Caco-2 (cell line): ENCODE measurements at regions not wholly inside any gene's neighbourhood (a gene's known extent, or its start where the extent isn't known, plus 50 kb on each side); places are given as distances from the start of the nearest gene placed in this dataset.

Experiments
- BruUV-seq: library from RNA; stranded (reverse); fragments of 400-500 nt; replicated peaks from 2 replicates; lab custom pipeline; 2021; lab: Mats Ljungman, UMichigan
- CTCF ChIA-PET: fragments of 300-600 bp; sonication (Branson Sonifier 250); formaldehyde crosslinking; loops from one replicate; lab custom pipeline; 2022; ENCODE audit warnings: antibody characterized with exemption; lab: Charles Lee
- POLR2A ChIA-PET: fragments of 300-600 bp; sonication (Branson Sonifier 250); formaldehyde crosslinking; loops from one replicate; lab custom pipeline; 2022; ENCODE audit warnings: antibody characterized with exemption; lab: Charles Lee
- DNase-seq, 2 experiments: peaks; one replicate each; pipeline versions ENCODE4 v3.0.0 to v3.0.0-alpha.2; 2020 to 2022
- H3K27me3 ChIP-seq: replicated peaks from 2 replicates; pipeline ENCODE4 v1.6.0; 2011; ENCODE audit warnings: low read length; ENCODE audit not compliant: control insufficient read depth, insufficient read depth
- H3K36me3 ChIP-seq: 2 replicates; pipeline ENCODE4 v1.5.1; 2011; ENCODE audit warnings: low read length; ENCODE audit not compliant: control insufficient read depth, insufficient read depth
- H3K4me1 ChIP-seq: fragments of 250-450 bp; sonication (Bioruptor Pico); 2 replicates; pipeline ENCODE4 v1.5.1; 2020; ENCODE audit warnings: mild to moderate bottlenecking
- H3K4me3 ChIP-seq: 2 replicates; pipeline ENCODE4 v1.5.1; 2011; ENCODE audit warnings: low read depth, mild to moderate bottlenecking, control low read depth, low read length
- H3K9me3 ChIP-seq: fragments of 250-450 bp; sonication (Bioruptor Pico); 2 replicates; pipeline ENCODE4 v1.5.1; 2020; ENCODE audit warnings: mild to moderate bottlenecking, moderate library complexity
- H3K27ac Mint-ChIP-seq: one replicate; pipeline ENCODE4 v1.8.0; 2022; ENCODE audit warnings: mixed read lengths; ENCODE audit not compliant: unreplicated experiment
- H3K27me3 Mint-ChIP-seq: one replicate; pipeline ENCODE4 v1.8.0; 2022; ENCODE audit warnings: mixed read lengths; ENCODE audit not compliant: insufficient read depth, unreplicated experiment
- H3K36me3 Mint-ChIP-seq: one replicate; pipeline ENCODE4 v1.8.0; 2022; ENCODE audit warnings: mild to moderate bottlenecking, mixed read lengths; ENCODE audit not compliant: insufficient read depth, unreplicated experiment
- H3K4me1 Mint-ChIP-seq: one replicate; pipeline ENCODE4 v1.8.0; 2022; ENCODE audit warnings: low read depth, mixed read lengths; ENCODE audit not compliant: unreplicated experiment
- H3K4me3 Mint-ChIP-seq: one replicate; pipeline ENCODE4 v1.8.0; 2022; ENCODE audit warnings: mild to moderate bottlenecking, moderate library complexity, mixed read lengths; ENCODE audit not compliant: unreplicated experiment
- H3K9me3 Mint-ChIP-seq: one replicate; pipeline ENCODE4 v1.8.0; 2022; ENCODE audit warnings: mixed read lengths; ENCODE audit not compliant: unreplicated experiment
- intact Hi-C: fragments of 100-400 bp; cut with micrococcal nuclease; formaldehyde crosslinking; loops from one replicate; pipeline ENCODE4 v1.10.0; 2022; ENCODE audit not compliant: unreplicated experiment
- TF ChIP-seq, protein P1 (sequence below), 2 experiments: fragments of 200-600 bp in 1 of 2; IDR thresholded peaks; 1 replicate in 1 of 2; 2 replicates in 1 of 2; pipeline versions ENCODE4 v1.5.1 to v1.8.0; 2011 to 2022; ENCODE audit warnings: antibody characterized with exemption in 1 of 2, control low read depth in 1 of 2, inconsistent platforms in 1 of 2, low read depth in 1 of 2, low read length in 1 of 2, mild to moderate bottlenecking in 1 of 2, moderate library complexity in 1 of 2; ENCODE audit not compliant: insufficient read depth in 1 of 2, severe bottlenecking in 1 of 2, unreplicated experiment in 1 of 2

DNA sequence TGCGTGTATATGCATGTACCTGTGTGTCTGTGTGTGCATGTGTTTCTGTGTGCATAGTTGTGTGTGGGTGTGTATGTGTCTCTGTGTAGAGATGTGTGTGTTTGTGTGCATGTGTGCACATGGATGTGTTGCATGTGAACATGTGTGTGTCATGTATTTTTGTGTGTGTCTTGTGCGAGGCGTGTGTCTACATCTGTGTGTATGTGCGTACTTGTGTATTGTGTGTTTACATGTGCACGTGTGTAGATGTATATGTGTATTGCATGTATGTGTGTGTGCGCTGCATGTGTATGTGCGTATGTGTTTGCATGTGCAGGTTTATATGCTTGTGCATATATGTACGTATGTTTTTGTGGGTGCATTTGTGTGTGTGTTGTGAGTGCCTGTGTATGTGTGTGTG, 735.2 kb downstream of the GALR1 start:
- Mint-ChIP-seq H3K9me3 (peaks cover 11% of the 10 kb centered on the region), H3K36me3 (no peaks in the 10 kb centered on the region), H3K27me3 (peaks cover 3% of the 10 kb centered on the region), H3K4me1 (no peaks in the 10 kb centered on the region), H3K4me3 (no peak overlapping the region), H3K27ac (no peak overlapping the region)
- Histone ChIP-seq H3K27me3 (no peaks in the 10 kb centered on the region), H3K9me3 (no peaks in the 10 kb centered on the region), H3K4me1 (no peaks in the 10 kb centered on the region), H3K4me3 (no peak overlapping the region), H3K36me3 (no peaks in the 10 kb centered on the region)
- no peak for DNase-seq
- no TSS peak for BruUV-seq
- CTCF ChIA-PET = no interaction called here
- POLR2A ChIA-PET = no interaction called here
- intact Hi-C loops = no loop called here
- TF ChIP-seq, protein P1, sequence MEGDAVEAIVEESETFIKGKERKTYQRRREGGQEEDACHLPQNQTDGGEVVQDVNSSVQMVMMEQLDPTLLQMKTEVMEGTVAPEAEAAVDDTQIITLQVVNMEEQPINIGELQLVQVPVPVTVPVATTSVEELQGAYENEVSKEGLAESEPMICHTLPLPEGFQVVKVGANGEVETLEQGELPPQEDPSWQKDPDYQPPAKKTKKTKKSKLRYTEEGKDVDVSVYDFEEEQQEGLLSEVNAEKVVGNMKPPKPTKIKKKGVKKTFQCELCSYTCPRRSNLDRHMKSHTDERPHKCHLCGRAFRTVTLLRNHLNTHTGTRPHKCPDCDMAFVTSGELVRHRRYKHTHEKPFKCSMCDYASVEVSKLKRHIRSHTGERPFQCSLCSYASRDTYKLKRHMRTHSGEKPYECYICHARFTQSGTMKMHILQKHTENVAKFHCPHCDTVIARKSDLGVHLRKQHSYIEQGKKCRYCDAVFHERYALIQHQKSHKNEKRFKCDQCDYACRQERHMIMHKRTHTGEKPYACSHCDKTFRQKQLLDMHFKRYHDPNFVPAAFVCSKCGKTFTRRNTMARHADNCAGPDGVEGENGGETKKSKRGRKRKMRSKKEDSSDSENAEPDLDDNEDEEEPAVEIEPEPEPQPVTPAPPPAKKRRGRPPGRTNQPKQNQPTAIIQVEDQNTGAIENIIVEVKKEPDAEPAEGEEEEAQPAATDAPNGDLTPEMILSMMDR (IDR thresholded peaks at IDR 0.05; ENCODE audit: insufficient read depth in 1 of 2, low read depth in 1 of 2, low read length in 1 of 2, severe bottlenecking in 1 of 2, unreplicated experiment in 1 of 2) = no peak

DNA sequence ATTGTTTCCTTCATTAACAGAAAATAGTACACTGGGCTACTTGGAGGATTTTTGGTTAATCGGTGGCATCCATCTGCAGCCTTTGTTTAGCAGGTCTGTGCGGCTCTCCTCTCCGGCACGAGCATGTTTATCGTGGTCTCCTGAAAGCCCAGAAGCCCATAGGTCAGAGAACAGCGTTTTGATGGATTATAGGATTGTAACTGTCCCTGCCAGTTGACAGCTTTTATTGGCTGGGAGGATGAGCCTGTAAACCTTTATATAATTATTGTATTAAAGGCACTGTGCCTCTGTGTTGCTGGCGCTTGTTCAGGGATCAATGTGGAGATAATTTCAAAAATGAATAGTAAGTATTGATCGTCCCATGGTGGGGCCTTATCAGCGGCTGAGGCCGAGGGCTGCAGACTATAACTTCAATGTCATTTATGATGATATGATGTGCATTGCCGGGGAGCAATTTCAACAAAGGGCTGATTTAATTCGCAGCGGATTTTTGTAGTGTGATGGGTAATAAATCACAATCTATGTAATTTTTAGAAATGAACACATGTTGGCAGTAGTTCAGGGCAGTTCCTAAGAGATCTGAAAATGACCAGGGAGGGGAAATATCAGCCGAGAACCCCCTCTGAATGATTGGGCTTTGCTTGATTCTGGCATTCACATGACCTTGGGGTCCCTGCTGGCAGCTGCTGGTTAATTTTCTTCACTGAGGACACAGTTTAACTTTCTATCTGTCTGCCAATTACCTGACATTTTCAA, 736.1 kb downstream of the GALR1 start:
- H3K36me3 Mint-ChIP-seq = no peaks in the 10 kb centered on the region
- H3K4me3 Mint-ChIP-seq = no peak overlapping the region
- H3K9me3 Mint-ChIP-seq = peaks cover 11% of the 10 kb centered on the region
- H3K4me3 ChIP-seq = no peak overlapping the region
- H3K36me3 ChIP-seq = no peaks in the 10 kb centered on the region
- H3K4me1 Mint-ChIP-seq = no peaks in the 10 kb centered on the region
- H3K4me1 ChIP-seq = no peaks in the 10 kb centered on the region
- BruUV-seq = no TSS peak
- CTCF ChIA-PET = no interaction called here
- H3K27me3 ChIP-seq = no peaks in the 10 kb centered on the region
- H3K27ac Mint-ChIP-seq = no peak overlapping the region
- H3K9me3 ChIP-seq = no peaks in the 10 kb centered on the region
- intact Hi-C loops = no loop called here
- TF ChIP-seq, protein P1 (IDR thresholded peaks at IDR 0.05; ENCODE audit: insufficient read depth in 1 of 2, low read depth in 1 of 2, low read length in 1 of 2, severe bottlenecking in 1 of 2, unreplicated experiment in 1 of 2) = no peak
- peaks cover 3% of the 10 kb centered on the region for H3K27me3 Mint-ChIP-seq
- POLR2A ChIA-PET = no interaction called here
- DNase-seq = no peak

DNA sequence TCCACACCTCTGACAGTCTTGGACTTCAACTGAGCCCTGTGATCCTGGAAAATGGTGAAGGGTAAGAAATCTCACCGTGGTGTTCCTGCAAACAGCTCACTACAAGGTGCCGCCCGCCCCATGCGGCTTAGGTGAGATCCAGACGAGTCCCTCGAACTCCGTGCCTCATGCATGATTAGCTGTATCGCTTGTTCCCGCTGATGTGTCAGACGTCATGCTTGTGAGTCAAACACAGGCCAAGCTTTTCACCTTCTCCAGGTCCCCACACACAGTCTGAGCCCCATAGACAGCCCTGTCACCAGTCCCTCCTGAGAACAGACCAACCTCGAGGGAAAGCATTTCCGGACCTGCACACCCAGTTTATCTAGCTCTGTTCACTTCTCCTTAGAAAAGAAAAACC, 740.5 kb downstream of the GALR1 start:
- no peaks in the 10 kb centered on the region for H3K36me3 Mint-ChIP-seq
- DNase-seq = no peak
- Histone ChIP-seq H3K4me3 (no peak overlapping the region), H3K4me1 (no peaks in the 10 kb centered on the region), H3K27me3 (no peaks in the 10 kb centered on the region), H3K9me3 (no peaks in the 10 kb centered on the region), H3K36me3 (no peaks in the 10 kb centered on the region)
- CTCF ChIA-PET = no interaction called here
- H3K27ac Mint-ChIP-seq = no peak overlapping the region
- POLR2A ChIA-PET = no interaction called here
- no TSS peak for BruUV-seq
- peaks cover 1% of the 10 kb centered on the region for H3K9me3 Mint-ChIP-seq
- H3K27me3 Mint-ChIP-seq = peaks cover 3% of the 10 kb centered on the region
- H3K4me1 Mint-ChIP-seq = no peaks in the 10 kb centered on the region
- TF ChIP-seq, protein P1 (IDR thresholded peaks at IDR 0.05; ENCODE audit: insufficient read depth in 1 of 2, low read depth in 1 of 2, low read length in 1 of 2, severe bottlenecking in 1 of 2, unreplicated experiment in 1 of 2) = no peak
- H3K4me3 Mint-ChIP-seq = no peak overlapping the region
- intact Hi-C loops = no loop called here
